GM10248 (cell line): ENCODE measurements at regions not wholly inside any gene's neighbourhood (a gene's known extent, or its start where the extent isn't known, plus 50 kb on each side); places are given as distances from the start of the nearest gene placed in this dataset.
"Not testable (repeated sequence)": the region's sequence is repeated elsewhere in the genome, so short reads cannot be mapped to it uniquely, and the experiment has no call there.

ENCODE experiments used
- CTCF ChIA-PET: fragments of 300-600 bp; sonication (Branson Sonifier 250); formaldehyde crosslinking; extraction: SDS; loops from one replicate; lab custom pipeline; 2021; ENCODE audit warnings: antibody characterized with exemption; lab: Yijun Ruan, JAX
- POLR2A ChIA-PET: fragments of 350-650 bp; sonication (Branson Sonifier 250); formaldehyde crosslinking; extraction: SDS; loops from one replicate; lab custom pipeline; 2020; ENCODE audit warnings: antibody characterized with exemption; lab: Yijun Ruan, JAX
- DNase-seq: peaks from one replicate; pipeline ENCODE4 v3.0.0; 2012; ENCODE audit errors: extremely low spot score
- TF ChIP-seq, protein P1 (sequence below): IDR thresholded peaks from 2 replicates; pipeline ENCODE4 v1.5.1; 2012; ENCODE audit warnings: mild to moderate bottlenecking, low read depth; ENCODE audit errors: extremely low read depth, missing control alignments, control extremely low read depth

DNA sequence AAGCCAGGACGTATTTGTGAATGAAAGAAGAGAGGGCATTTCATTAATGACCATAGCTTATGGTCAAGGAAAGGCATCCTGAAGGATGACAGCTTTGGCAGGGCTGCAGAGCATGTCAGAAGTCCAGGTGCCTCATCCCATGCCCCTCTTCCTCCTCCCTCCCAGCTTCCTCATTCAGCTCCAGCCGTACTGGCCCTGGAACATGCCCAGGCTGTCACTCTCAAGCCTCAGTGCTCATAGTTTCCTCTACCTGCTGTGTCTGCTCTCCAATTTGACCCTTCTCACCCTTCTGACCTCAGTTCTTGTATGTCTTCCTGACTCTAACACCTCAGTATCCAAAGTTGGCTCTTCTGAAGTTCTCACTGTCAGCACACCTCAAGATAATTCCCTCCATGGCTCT, 695.8 kb upstream of the HS6ST1 start:
- TF ChIP-seq, protein P1, sequence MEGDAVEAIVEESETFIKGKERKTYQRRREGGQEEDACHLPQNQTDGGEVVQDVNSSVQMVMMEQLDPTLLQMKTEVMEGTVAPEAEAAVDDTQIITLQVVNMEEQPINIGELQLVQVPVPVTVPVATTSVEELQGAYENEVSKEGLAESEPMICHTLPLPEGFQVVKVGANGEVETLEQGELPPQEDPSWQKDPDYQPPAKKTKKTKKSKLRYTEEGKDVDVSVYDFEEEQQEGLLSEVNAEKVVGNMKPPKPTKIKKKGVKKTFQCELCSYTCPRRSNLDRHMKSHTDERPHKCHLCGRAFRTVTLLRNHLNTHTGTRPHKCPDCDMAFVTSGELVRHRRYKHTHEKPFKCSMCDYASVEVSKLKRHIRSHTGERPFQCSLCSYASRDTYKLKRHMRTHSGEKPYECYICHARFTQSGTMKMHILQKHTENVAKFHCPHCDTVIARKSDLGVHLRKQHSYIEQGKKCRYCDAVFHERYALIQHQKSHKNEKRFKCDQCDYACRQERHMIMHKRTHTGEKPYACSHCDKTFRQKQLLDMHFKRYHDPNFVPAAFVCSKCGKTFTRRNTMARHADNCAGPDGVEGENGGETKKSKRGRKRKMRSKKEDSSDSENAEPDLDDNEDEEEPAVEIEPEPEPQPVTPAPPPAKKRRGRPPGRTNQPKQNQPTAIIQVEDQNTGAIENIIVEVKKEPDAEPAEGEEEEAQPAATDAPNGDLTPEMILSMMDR = no peak
- CTCF ChIA-PET = no interaction called here
- DNase-seq = no peak
- POLR2A ChIA-PET = no interaction called here

DNA sequence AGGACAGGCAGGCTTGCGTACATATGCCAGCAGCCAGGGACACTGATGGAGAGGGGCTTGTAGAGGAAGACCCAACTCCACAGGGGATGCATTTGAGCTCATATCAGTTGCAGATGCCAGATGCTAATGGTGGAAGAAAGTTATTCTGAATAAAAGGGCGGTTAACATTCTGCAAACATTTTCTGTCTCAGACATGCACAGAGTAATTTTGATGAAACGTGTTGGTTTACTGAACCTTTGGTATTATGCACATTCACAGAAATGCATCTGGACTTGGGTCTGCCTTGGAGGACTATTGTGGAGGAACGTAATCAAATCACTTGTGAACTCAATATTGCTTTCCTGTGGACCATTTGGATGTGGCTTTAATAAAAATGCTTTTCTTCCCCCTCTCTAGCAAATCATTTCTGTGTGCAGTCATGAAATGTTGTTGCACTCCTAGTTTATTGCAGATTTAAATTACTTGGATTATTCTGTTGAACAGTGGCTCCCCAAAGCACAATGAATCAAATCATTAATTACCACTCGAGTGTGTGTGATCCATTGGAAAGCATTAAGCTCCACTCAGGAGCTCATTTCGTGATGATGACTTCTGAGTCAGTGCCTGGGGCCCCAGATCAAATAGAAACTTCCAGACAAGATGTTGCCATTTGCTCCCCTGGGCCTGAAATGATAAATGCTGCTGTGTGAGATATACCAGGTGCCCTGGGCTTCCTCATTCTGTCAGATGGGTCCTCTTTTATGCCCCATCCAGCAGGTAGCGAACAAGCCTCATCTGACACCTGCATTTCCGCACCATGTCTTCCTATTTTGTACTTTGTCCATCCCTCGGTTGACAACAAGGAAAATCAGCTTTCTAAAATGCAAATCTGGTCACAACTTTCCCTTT, 697.0 kb upstream of the HS6ST1 start:
- ChIA-PET POLR2A (no interaction called here), CTCF (no interaction called here)
- TF ChIP-seq, protein P1 = no peak
- DNase-seq = no peak

DNA sequence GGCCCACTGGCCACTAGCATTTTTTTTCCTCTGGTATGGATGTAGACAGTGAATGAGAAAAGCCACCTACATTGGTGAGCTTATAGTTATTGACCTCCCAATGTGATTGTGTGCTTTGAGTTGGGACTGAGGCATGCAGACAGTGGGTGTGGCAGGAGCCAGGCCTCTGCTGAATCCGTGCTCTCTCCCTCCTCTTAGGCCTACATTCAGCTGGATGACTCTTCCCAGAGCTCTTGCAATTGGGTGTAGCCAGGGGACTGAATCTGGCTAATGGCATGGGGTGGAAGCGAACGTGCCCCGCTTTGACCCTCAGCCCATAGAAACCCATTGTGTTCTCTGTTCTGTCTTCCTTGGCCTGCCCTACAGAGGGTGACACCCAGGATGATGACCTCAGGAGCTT, 698.3 kb upstream of the HS6ST1 start:
- ChIA-PET CTCF (interaction anchor here (0.8 kb wide), 1 partner anchor 10 kb away, joined by 3 read pairs; no protein-coding TSS in a partner anchor), POLR2A (no interaction called here)
- TF ChIP-seq, protein P1 = no peak
- no peak for DNase-seq

DNA sequence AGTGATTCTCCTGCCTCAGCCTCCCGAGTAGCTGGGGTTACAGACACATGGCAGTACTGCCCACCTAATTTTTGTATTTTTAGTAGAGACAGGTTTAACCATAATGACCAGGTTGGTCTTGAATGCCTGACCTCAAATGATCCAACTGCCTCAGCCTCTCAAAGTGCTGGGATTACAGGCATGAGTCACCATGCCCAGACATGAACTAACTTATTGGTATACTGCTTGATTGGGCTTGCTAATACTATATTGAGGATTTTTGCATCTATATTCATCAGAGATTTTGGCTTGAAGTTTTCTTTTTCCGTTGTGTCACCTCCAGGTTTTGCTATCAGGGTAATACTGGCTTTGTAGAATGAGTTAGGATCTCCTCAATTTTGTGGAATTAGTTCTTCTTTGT, 706.1 kb upstream of the HS6ST1 start:
- TF ChIP-seq, protein P1 = no peak
- CTCF ChIA-PET = no interaction called here
- POLR2A ChIA-PET = no interaction called here
- no peak for DNase-seq

DNA sequence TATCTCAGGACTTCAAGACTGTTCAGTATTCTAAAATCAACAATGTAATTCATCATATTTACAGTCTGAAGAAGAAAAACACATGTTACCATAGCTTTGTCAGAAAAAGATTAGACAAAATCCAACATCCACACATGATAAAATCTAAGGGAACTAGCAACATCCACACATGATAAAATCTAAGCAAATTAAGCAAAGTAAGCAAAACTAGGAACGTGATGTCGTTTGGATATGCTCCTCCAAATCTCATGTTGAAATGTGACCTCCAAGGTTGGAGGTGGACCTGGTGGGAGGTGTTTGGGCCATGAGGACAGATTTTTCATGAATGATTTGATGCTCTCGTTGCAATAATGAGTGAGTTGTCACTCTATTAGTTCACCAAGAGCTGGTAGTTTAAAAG, 717.3 kb upstream of the HS6ST1 start:
- TF ChIP-seq, protein P1 = no peak
- CTCF ChIA-PET = interaction anchor here (0.7 to 1.6 kb wide), 2 partner anchors 38 to 78 kb away, joined by 3 read pairs; no protein-coding TSS in a partner anchor
- POLR2A ChIA-PET = interaction anchor here (0.7 kb wide), 1 partner anchor 9 kb away, joined by 4 read pairs; no protein-coding TSS in a partner anchor
- DNase-seq = no peak

DNA sequence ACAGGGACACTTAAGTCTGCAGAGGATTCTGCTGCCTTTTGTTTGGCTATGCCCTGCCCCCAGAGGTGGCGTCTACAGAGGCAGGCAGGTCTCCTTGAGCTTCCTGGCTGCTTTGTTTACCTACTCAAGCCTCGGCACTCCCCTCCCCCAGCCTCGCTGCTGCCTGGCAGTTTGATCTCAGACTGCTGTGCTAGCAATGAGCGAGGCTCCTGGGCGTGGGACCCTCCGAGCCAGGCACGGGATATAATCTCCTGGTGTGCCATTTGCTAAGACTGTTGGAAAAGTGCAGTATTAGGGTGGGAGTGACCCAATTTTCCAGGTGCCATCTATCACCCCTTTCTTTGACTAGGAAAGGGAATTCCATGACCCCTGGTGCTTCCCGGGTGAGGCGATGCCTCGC, 725.0 kb upstream of the HS6ST1 start:
- CTCF ChIA-PET, POLR2A ChIA-PET, DNase-seq: not testable (repeated sequence)

DNA sequence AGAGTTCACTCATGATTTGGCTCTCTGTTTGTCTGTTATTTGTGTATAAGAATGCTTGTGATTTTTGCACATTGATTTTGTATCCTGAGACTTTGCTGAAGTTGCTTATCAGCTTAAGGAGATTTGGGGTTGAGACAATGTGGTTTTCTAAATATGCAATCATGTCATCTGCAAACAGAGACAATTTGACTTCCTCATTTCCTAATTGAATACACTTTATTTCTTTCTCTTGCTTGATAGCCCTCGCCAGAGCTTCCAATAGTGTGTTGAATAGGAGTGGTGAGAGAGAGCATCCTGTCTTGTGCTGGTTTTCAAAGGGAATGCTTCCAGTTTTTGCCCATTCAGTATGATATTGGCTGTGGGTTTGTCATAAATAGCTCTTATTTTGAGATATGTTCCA, 727.8 kb upstream of the HS6ST1 start:
- CTCF ChIA-PET, DNase-seq, POLR2A ChIA-PET: not testable (repeated sequence)
